ENCODE measurements at regions not wholly inside any gene's neighbourhood (a gene's known extent, or its start where the extent isn't known, plus 50 kb on each side); places are given as distances from the start of the nearest gene placed in this dataset.

GRCh38 chr9:96088510-96088909, 213.0 kb downstream of the ERCC6L2 start:
- Histone ChIP-seq H3K4me1 (peaks cover 0 to 2% (median 0%) of the 10 kb centered on the region in 4 donors), H3K27me3 (peaks cover 14% of the 10 kb centered on the region), H3K36me3 (no peaks in the 10 kb centered on the region), H3K4me3 (no peak overlapping the region), H3K27ac (no peak overlapping the region), H3K9me3 (no peaks in the 10 kb centered on the region)
- in situ Hi-C loops (cut with MboI; ENCODE audit: low pct_ligation_motif_present in 1 of 4, low pct_unique_long_range_greater_than_20kb in 1 of 4, low sequenced_read_pairs in 3 of 4) (no loop called here), intact Hi-C loops (cut with DNase I; ENCODE audit: low total_unique reads) (no loop called here)
- 90 to 94% methylated on average over 3 to 4 of the region's 4 CpGs for whole genome bisulfite sequencing, 2 donors (ENCODE audit: low coverage in 1 of 2)
- no peak for TF ChIP-seq POLR2A (IDR thresholded peaks at IDR 0.05)
- no peak for DNase-seq

GRCh38 chr9:96087669-96088299, 212.3 kb downstream of the ERCC6L2 start:
- Histone ChIP-seq H3K27me3 (peaks cover 14% of the 10 kb centered on the region), H3K4me3 (no peak overlapping the region), H3K9me3 (no peaks in the 10 kb centered on the region), H3K27ac (no peak overlapping the region), H3K36me3 (no peaks in the 10 kb centered on the region), H3K4me1 (peaks cover 0 to 2% (median 0%) of the 10 kb centered on the region in 4 donors)
- 34 to 50% methylated on average over 3 to 10 of the region's 10 CpGs for WGBS, 2 donors (ENCODE audit: low coverage in 1 of 2)
- intact Hi-C loops (cut with DNase I; ENCODE audit: low total_unique reads) = no loop called here
- in situ Hi-C loops (cut with MboI; ENCODE audit: low pct_ligation_motif_present in 1 of 4, low pct_unique_long_range_greater_than_20kb in 1 of 4, low sequenced_read_pairs in 3 of 4) = no loop called here
- no peak for TF ChIP-seq EP300 (IDR thresholded peaks at IDR 0.05; ENCODE audit: low read depth)
- TF ChIP-seq POLR2AphosphoS5 (IDR thresholded peaks at IDR 0.05) = no peak
- TF ChIP-seq CTCF (IDR thresholded peaks at IDR 0.05) = no peak
- no peak for TF ChIP-seq POLR2A (IDR thresholded peaks at IDR 0.05)
- no peak for DNase-seq

- no peak overlapping the region for H3K27ac ChIP-seq
- peaks cover 0 to 2% (median 0%) of the 10 kb centered on the region in 4 donors for H3K4me1 ChIP-seq
- in situ Hi-C loops (cut with MboI; ENCODE audit: low pct_ligation_motif_present in 1 of 4, low pct_unique_long_range_greater_than_20kb in 1 of 4, low sequenced_read_pairs in 3 of 4) = no loop called here
- no peaks in the 10 kb centered on the region for H3K36me3 ChIP-seq
- no peak overlapping the region for H3K4me3 ChIP-seq
- intact Hi-C loops (cut with DNase I; ENCODE audit: low total_unique reads) = no loop called here
- DNase-seq = no peak
- TF ChIP-seq POLR2AphosphoS5 (IDR thresholded peaks at IDR 0.05) (no peak), CTCF (IDR thresholded peaks at IDR 0.05) (no peak), POLR2A (IDR thresholded peaks at IDR 0.05) (no peak)
- no peaks in the 10 kb centered on the region for H3K9me3 ChIP-seq
- peaks cover 14% of the 10 kb centered on the region for H3K27me3 ChIP-seq
- 55% methylated on average over 16 of the region's 16 CpGs; no CpG with 5 or more reads in 1 of the 2 donors for WGBS, 2 donors (ENCODE audit: low coverage in 1 of 2)
Observed at GRCh38 chr9:96086936-96087571, 211.6 kb downstream of the ERCC6L2 start.

- Histone ChIP-seq H3K27me3 (peaks cover 14% of the 10 kb centered on the region), H3K4me3 (no peak overlapping the region), H3K9me3 (no peaks in the 10 kb centered on the region), H3K27ac (no peak overlapping the region), H3K4me1 (peaks cover 0 to 2% (median 0%) of the 10 kb centered on the region in 4 donors), H3K36me3 (no peaks in the 10 kb centered on the region)
- DNase-seq = no peak
- in situ Hi-C loops (cut with MboI; ENCODE audit: low pct_ligation_motif_present in 1 of 4, low pct_unique_long_range_greater_than_20kb in 1 of 4, low sequenced_read_pairs in 3 of 4) (no loop called here), intact Hi-C loops (cut with DNase I; ENCODE audit: low total_unique reads) (no loop called here)
- 88 to 95% methylated on average over 10 to 17 of the region's 17 CpGs for WGBS, 2 donors (ENCODE audit: low coverage in 1 of 2)
- TF ChIP-seq EP300 (IDR thresholded peaks at IDR 0.05; ENCODE audit: low read depth) = no peak
- no peak for TF ChIP-seq POLR2AphosphoS5 (IDR thresholded peaks at IDR 0.05)
- no peak for TF ChIP-seq CTCF (IDR thresholded peaks at IDR 0.05)
- TF ChIP-seq POLR2A (IDR thresholded peaks at IDR 0.05) = no peak
Observed at GRCh38 chr9:96085491-96086143, 210.1 kb downstream of the ERCC6L2 start.
